ENCODE measurements at regions not wholly inside any gene's neighbourhood (a gene's known extent, or its start where the extent isn't known, plus 50 kb on each side); places are given as distances from the start of the nearest gene placed in this dataset.

GRCh38 chr14:89468566-89468965, 51.5 kb upstream of the FOXN3 start:
- no peak; the same call in 1 of the 2 replicates for TF ChIP-seq CTCF (conservative IDR thresholded peaks at IDR 0.05)
- TF ChIP-seq ZFX (IDR thresholded peaks at IDR 0.05) = no peak
